Medulla oblongata (tissue), 1 donor: ENCODE measurements at regions not wholly inside any gene's neighbourhood (a gene's known extent, or its start where the extent isn't known, plus 50 kb on each side); places are given as distances from the start of the nearest gene placed in this dataset.

Experiments
- DNase-seq: peaks from one replicate; pipeline ENCODE4 v3.0.0-alpha.2; 2015; ENCODE audit errors: extremely low spot score

GRCh38 chr5:5953584-5954274 lies 424.6 kb downstream of the MED10 start:
- DNase-seq, result no peak

- no peak for DNase-seq
Observed at GRCh38 chr5:5951953-5952352, 426.4 kb downstream of the MED10 start.

GRCh38 chr5:5950658-5951057 lies 427.7 kb downstream of the MED10 start:
- DNase-seq, result no peak

GRCh38 chr5:5941486-5941885 lies 436.9 kb downstream of the MED10 start:
- no peak for DNase-seq

GRCh38 chr5:5939759-5940370 lies 438.5 kb downstream of the MED10 start:
- no peak for DNase-seq

- no peak for DNase-seq
Observed at GRCh38 chr5:5933651-5934050, 444.7 kb downstream of the MED10 start.

GRCh38 chr5:5932824-5933223 lies 445.5 kb downstream of the MED10 start:
- DNase-seq, result no peak

- no peak for DNase-seq
Observed at GRCh38 chr5:5930561-5930960, 447.8 kb downstream of the MED10 start.

- no peak for DNase-seq
Observed at GRCh38 chr5:5929291-5930020, 448.9 kb downstream of the MED10 start.

GRCh38 chr5:5925191-5925590 lies 453.2 kb downstream of the MED10 start:
- no peak for DNase-seq

GRCh38 chr5:5919411-5919810 lies 458.9 kb downstream of the MED10 start:
- no peak for DNase-seq

GRCh38 chr5:5906778-5907177 lies 471.6 kb downstream of the MED10 start:
- DNase-seq, result no peak

- DNase-seq, result no peak
Observed at GRCh38 chr5:5905186-5905585, 473.2 kb downstream of the MED10 start.

- no peak for DNase-seq
Observed at GRCh38 chr5:5904113-5904512, 474.2 kb downstream of the MED10 start.

- no peak for DNase-seq
Observed at GRCh38 chr5:5902678-5903646, 475.4 kb downstream of the MED10 start.

- DNase-seq, result no peak
Observed at GRCh38 chr5:5900350-5900749, 477.9 kb downstream of the ICE1 start.

- DNase-seq, result no peak
Observed at GRCh38 chr5:5899716-5900115, 477.2 kb downstream of the ICE1 start.

GRCh38 chr5:5888284-5888683 lies 465.8 kb downstream of the ICE1 start:
- DNase-seq, result no peak

GRCh38 chr5:5887833-5888232 lies 465.4 kb downstream of the ICE1 start:
- DNase-seq, result no peak

GRCh38 chr5:5886812-5887486 lies 464.5 kb downstream of the ICE1 start:
- no peak for DNase-seq

- DNase-seq, result no peak
Observed at GRCh38 chr5:5886353-5886752, 463.9 kb downstream of the ICE1 start.
